Astrocyte of the spinal cord (primary cell): ENCODE measurements at regions not wholly inside any gene's neighbourhood (a gene's known extent, or its start where the extent isn't known, plus 50 kb on each side); places are given as distances from the start of the nearest gene placed in this dataset.
"Not testable (repeated sequence)": the region's sequence is repeated elsewhere in the genome, so short reads cannot be mapped to it uniquely, and the experiment has no call there.

Source experiments
- DNase-seq: peaks from one replicate; pipeline ENCODE4 v3.0.0; 2011; ENCODE audit warnings: low read depth, low spot score
- H3K4me3 ChIP-seq: 2 replicates; pipeline ENCODE4 v1.5.1; 2011; ENCODE audit warnings: low read depth, mild to moderate bottlenecking, low read length, moderate library complexity
- CTCF ChIP-seq: IDR thresholded peaks from 2 replicates; pipeline ENCODE4 v1.5.1; 2012; ENCODE audit warnings: low read depth, mild to moderate bottlenecking, low read length, inconsistent platforms
- in situ Hi-C: cut with HindIII; loops from 2 replicates; pipeline ENCODE4 v1.10.0; 2017; ENCODE audit warnings: low sequenced_read_pairs

GRCh38 chr5:53298841-53299240 is 181.6 kb upstream of the FST start:
- no peak overlapping the region for H3K4me3 ChIP-seq
- in situ Hi-C loops: no loop called here
- no peak for TF ChIP-seq CTCF
- DNase-seq: peak; percentile 51

GRCh38 chr5:53302529-53302928 is 177.9 kb upstream of the FST start:
- peak; percentile 35 for DNase-seq
- H3K4me3 ChIP-seq: no peak overlapping the region
- TF ChIP-seq CTCF: no peak
- in situ Hi-C loops: no loop called here

GRCh38 chr5:53303105-53303504 is 177.3 kb upstream of the FST start:
- DNase-seq: peak; percentile 84
- TF ChIP-seq CTCF: no peak
- in situ Hi-C loops: no loop called here
- H3K4me3 ChIP-seq: no peak overlapping the region

GRCh38 chr5:53305316-53305715 is 175.1 kb upstream of the FST start:
- H3K4me3 ChIP-seq, in situ Hi-C loops, DNase-seq: not testable (repeated sequence)

GRCh38 chr5:53309653-53310052 is 170.8 kb upstream of the FST start:
- no peak for TF ChIP-seq CTCF

GRCh38 chr5:53311681-53312080 is 168.7 kb upstream of the FST start:
- no peak for TF ChIP-seq CTCF
- no peak for DNase-seq
- in situ Hi-C loops: no loop called here
- H3K4me3 ChIP-seq: no peak overlapping the region

More at GRCh38 chr5:53309653-53310052, 170.8 kb upstream of the FST start:
- H3K4me3 ChIP-seq: no peak overlapping the region
- in situ Hi-C loops: no loop called here
- DNase-seq: no peak

- TF ChIP-seq CTCF: no peak
- DNase-seq: no peak
- H3K4me3 ChIP-seq: no peak overlapping the region
- in situ Hi-C loops: no loop called here
Observed at GRCh38 chr5:53313145-53313544, 167.3 kb upstream of the FST start.
